Stimulated activated effector memory CD8-positive, alpha-beta T cell treated with anti-CD3 and anti-CD28 coated beads, Interleukin-12 subunit alpha, Interleukin-12 subunit beta, amount 100 ng/mL, for 72 hours (primary cell): ENCODE measurements at regions not wholly inside any gene's neighbourhood (a gene's known extent, or its start where the extent isn't known, plus 50 kb on each side); places are given as distances from the start of the nearest gene placed in this dataset.
A peak's percentile ranks its signal among the peaks of the same experiment; 100 is the strongest.
"Not testable (repeated sequence)": the region's sequence is repeated elsewhere in the genome, so short reads cannot be mapped to it uniquely, and the experiment has no call there.

Experiments used
- ATAC-seq: fragments of 150-1000 bp; cut with Tn5 transposase; 2 replicates; pipeline ENCODE4 v1.10.0; 2021
- DNase-seq, 2 donors: peaks; one replicate each; pipeline ENCODE4 v3.0.0; 2021 to 2022; ENCODE audit warnings: low spot score in 2 of 2
- H3K27ac Mint-ChIP-seq: one replicate; pipeline ENCODE4 v1.8.0; 2022; ENCODE audit warnings: mild to moderate bottlenecking, mixed read lengths
- H3K36me3 Mint-ChIP-seq: one replicate; pipeline ENCODE4 v1.8.0; 2022; ENCODE audit warnings: mild to moderate bottlenecking, mixed read lengths
- H3K4me1 Mint-ChIP-seq: one replicate; pipeline ENCODE4 v1.8.0; 2022; ENCODE audit warnings: mixed read lengths
- H3K4me3 Mint-ChIP-seq: one replicate; pipeline ENCODE4 v1.8.0; 2022; ENCODE audit warnings: mild to moderate bottlenecking, mixed read lengths
- H3K9me3 Mint-ChIP-seq: one replicate; pipeline ENCODE4 v1.8.0; 2022; ENCODE audit warnings: mixed read lengths

DNA sequence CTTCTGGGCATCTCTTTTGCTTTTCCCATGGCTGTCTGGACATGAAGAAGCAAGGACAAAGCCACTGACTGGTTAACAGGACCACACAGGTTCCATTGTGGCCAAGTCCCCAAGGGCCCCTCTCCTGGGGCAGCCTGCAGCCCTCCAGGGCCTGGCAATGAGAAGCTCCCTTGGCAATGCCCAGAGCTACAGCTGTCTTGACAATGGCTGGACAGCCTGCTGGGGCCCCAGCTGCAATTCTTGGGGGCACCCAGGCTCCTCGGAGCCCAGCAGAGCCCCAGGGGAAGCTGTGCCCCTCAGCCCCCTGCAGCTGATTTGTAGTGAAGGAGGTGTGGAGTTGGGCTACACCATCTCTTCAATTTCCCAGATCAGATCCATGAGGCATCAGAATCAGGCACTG is 384.9 kb upstream of the PODXL start:
- Mint-ChIP-seq H3K4me1 (no peaks in the 10 kb centered on the region), H3K4me3 (no peak overlapping the region), H3K36me3 (no peaks in the 10 kb centered on the region), H3K9me3 (peaks cover 2% of the 10 kb centered on the region), H3K27ac (no peak overlapping the region)
- DNase-seq = no peak
- ATAC-seq = no peak

GRCh38 chr7:131940621-131941165 is 384.3 kb upstream of the PODXL start:
- Mint-ChIP-seq H3K36me3 (no peaks in the 10 kb centered on the region), H3K27ac (no peak overlapping the region), H3K4me3 (no peak overlapping the region), H3K4me1 (no peaks in the 10 kb centered on the region), H3K9me3 (peaks cover 2% of the 10 kb centered on the region)
- DNase-seq (no peak), ATAC-seq (no peak)

DNA sequence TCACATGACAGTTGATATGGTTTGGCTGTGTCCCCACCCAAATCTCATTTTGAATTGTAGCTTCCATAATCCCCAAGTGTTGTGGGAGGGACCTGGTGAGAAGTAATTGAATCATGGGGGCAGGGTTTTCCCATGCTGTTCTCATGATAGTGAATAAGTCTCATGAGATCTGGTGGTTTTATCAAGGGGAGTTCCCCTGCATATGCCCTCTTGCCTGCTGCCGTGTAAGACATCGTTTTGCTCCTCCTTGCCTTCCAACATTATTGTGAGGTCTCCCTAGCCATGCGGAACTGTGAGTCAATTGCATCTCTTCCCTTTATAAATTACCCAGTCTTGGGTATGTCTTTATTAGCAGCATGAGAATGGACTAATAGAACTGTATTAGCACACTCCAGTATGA is 382.4 kb upstream of the PODXL start:
- H3K36me3 Mint-ChIP-seq, H3K9me3 Mint-ChIP-seq, DNase-seq, H3K4me1 Mint-ChIP-seq, ATAC-seq, H3K27ac Mint-ChIP-seq, H3K4me3 Mint-ChIP-seq: not testable (repeated sequence)

GRCh38 chr7:131937868-131938267 is 381.4 kb upstream of the PODXL start:
- Mint-ChIP-seq H3K9me3 (peaks cover 2% of the 10 kb centered on the region), H3K4me3 (no peak overlapping the region), H3K36me3 (no peaks in the 10 kb centered on the region), H3K27ac (no peak overlapping the region), H3K4me1 (no peaks in the 10 kb centered on the region)
- DNase-seq (no peak), ATAC-seq (no peak)

- Mint-ChIP-seq H3K36me3 (no peaks in the 10 kb centered on the region), H3K27ac (no peak overlapping the region), H3K9me3 (no peaks in the 10 kb centered on the region), H3K4me3 (no peak overlapping the region), H3K4me1 (no peaks in the 10 kb centered on the region)
- DNase-seq (no peak), ATAC-seq (no peak)
Measured at GRCh38 chr7:131935180-131935579, 378.8 kb upstream of the PODXL start.

GRCh38 chr7:131934452-131934851 is 378.0 kb upstream of the PODXL start:
- no peaks in the 10 kb centered on the region for H3K36me3 Mint-ChIP-seq
- no peaks in the 10 kb centered on the region for H3K9me3 Mint-ChIP-seq
- ATAC-seq = no peak
- no peak overlapping the region for H3K4me3 Mint-ChIP-seq
- no peak for DNase-seq
- no peaks in the 10 kb centered on the region for H3K4me1 Mint-ChIP-seq
- H3K27ac Mint-ChIP-seq = no peak overlapping the region

GRCh38 chr7:131933751-131934289 is 377.4 kb upstream of the PODXL start:
- Mint-ChIP-seq H3K9me3 (no peaks in the 10 kb centered on the region), H3K27ac (no peak overlapping the region), H3K4me3 (no peak overlapping the region), H3K4me1 (no peaks in the 10 kb centered on the region), H3K36me3 (no peaks in the 10 kb centered on the region)
- no peak for DNase-seq
- ATAC-seq = no peak

DNA sequence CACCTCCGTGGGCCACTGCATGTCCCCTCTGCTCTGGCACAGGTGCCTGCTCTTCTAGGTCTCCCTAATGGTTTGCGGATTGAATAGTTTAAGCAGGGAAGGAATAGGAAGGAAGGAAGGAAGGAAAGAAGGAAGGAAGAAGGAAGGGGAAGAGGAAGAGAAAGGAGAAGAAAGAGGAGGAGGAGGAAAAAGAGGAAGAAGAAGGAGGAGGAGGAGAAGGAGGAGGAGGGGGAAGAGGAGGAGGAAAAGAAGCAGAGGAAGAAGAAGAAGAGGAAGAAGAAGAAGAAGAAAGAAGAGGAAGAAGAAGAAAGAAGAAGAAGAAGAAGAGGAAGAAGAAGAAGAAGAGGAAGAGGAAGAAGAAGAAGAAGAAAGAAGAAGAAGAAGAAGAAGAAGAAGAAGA is 376.8 kb upstream of the PODXL start:
- not testable (repeated sequence) for H3K9me3 Mint-ChIP-seq, H3K27ac Mint-ChIP-seq, H3K4me1 Mint-ChIP-seq, ATAC-seq, H3K4me3 Mint-ChIP-seq, H3K36me3 Mint-ChIP-seq, DNase-seq

DNA sequence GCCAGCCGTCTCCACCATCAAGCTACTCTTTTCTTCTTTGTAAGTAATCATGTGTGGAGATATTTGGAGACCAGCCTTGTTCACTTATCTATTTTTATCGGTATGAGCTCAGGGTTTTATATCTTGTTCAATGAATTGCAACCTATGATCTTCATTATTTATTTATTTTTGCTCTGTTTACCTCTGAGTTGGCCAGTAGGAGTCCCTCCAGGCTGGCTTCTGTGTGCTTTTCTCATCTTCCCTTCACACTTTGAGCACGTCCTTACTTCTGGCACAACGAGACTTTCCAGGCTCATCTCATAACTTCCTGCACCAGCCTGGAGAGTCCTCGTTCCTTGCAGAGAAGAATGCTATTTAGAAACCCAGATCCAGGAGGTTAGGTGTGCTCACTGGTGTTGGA is 375.8 kb upstream of the PODXL start:
- H3K9me3 Mint-ChIP-seq = no peaks in the 10 kb centered on the region
- no peaks in the 10 kb centered on the region for H3K36me3 Mint-ChIP-seq
- no peaks in the 10 kb centered on the region for H3K4me1 Mint-ChIP-seq
- H3K4me3 Mint-ChIP-seq = no peak overlapping the region
- no peak overlapping the region for H3K27ac Mint-ChIP-seq
- ATAC-seq = no peak
- no peak for DNase-seq

DNA sequence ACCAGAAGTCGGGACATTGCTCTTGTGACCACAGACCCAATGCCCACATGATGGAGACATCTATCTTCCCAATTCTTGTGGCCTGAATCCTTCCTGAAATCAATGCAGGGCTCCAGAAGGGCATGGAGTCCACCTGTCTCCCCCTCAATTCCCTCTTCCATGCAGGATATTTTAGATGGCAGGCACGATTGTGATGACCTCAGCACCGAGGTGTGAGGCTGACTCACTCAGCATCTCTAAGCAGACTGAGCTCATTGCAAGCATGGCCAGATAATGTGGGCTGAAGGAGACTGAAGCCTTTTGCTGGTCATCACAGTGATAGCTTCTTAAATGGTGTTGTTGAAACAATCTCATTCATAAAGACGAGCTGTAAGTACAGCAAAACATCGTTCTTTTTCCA is 374.9 kb upstream of the PODXL start:
- no peaks in the 10 kb centered on the region for H3K4me1 Mint-ChIP-seq
- no peak overlapping the region for H3K27ac Mint-ChIP-seq
- H3K9me3 Mint-ChIP-seq = no peaks in the 10 kb centered on the region
- no peak overlapping the region for H3K4me3 Mint-ChIP-seq
- ATAC-seq (no peak), DNase-seq (no peak)
- H3K36me3 Mint-ChIP-seq = no peaks in the 10 kb centered on the region

DNA sequence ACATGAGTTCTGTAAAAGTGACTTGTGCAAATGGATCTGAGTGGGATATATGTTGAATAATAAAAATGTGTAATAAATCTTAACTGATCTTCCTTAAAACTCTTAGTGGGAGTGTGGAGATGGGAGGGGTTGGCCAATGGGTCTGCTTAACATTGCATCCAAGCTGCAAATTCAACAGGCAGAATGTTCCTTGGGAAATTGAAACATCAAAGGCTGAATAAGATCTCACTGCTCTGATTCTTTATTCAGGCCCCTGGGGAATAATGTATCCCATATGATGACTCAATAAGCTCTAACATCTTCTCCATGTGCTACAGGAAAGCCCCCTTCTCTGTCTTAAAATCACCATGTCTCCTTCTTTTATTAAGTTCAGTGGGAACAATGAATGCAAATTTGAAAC is 373.2 kb upstream of the PODXL start:
- H3K27ac Mint-ChIP-seq = no peak overlapping the region
- no peaks in the 10 kb centered on the region for H3K9me3 Mint-ChIP-seq
- H3K4me3 Mint-ChIP-seq = no peak overlapping the region
- ATAC-seq (no peak), DNase-seq (no peak)
- no peaks in the 10 kb centered on the region for H3K36me3 Mint-ChIP-seq
- no peaks in the 10 kb centered on the region for H3K4me1 Mint-ChIP-seq

DNA sequence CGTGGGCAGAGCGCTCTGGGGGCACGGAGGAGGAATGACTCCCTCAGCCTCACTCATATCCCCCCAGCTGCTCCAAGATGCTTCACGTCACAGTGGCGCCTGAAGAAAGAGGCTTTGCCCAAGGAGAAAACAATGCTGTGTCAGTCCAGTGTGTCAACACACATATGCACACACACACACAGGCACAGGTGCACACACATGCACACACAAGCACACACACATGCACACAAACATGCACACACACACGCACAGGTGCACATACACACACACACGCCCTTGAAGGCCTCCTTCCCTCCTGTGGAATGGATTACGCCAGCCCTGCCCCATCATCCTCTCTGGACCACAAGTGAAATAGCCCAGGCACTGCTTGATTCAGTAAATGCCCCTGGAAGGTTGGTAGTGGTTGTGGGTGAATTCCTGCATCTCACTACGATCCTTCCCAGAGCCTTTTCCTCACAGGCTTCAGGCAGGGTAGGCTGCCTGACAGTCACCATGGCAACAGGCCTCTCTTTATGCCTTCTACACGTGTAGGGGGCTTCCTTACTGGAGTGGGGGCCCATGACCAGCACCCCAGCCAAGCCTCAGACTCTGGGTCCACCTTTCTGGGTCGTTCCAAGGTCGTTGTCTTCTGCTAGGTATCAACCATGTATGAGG is 371.5 kb upstream of the PODXL start:
- no peaks in the 10 kb centered on the region for H3K4me1 Mint-ChIP-seq
- no peak overlapping the region for H3K4me3 Mint-ChIP-seq
- no peaks in the 10 kb centered on the region for H3K36me3 Mint-ChIP-seq
- peak; percentile 12 for ATAC-seq
- H3K27ac Mint-ChIP-seq = no peak overlapping the region
- no peak for DNase-seq
- no peaks in the 10 kb centered on the region for H3K9me3 Mint-ChIP-seq

GRCh38 chr7:131925636-131926035 is 369.2 kb upstream of the PODXL start:
- no peaks in the 10 kb centered on the region for H3K9me3 Mint-ChIP-seq
- no peaks in the 10 kb centered on the region for H3K4me1 Mint-ChIP-seq
- no peak overlapping the region for H3K4me3 Mint-ChIP-seq
- H3K36me3 Mint-ChIP-seq = no peaks in the 10 kb centered on the region
- ATAC-seq (no peak), DNase-seq (no peak)
- no peak overlapping the region for H3K27ac Mint-ChIP-seq

DNA sequence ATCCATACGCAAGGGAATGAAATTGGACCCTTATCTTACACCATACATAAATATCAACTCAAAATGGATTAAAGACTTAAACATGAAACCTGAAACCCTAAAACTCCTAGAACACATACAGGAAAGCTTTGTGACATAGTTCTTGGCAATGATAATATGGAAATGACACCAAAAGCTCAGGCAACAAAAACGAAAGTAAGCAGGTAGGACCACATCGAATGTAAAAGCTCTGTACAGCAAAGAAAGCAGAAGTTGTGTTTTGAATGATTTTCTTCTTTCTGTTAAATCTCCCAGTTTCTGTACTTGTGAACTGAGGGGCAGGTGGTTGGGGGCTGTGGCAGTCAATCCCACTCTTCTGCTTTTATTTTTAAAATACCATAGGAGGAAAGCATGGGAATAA is 368.4 kb upstream of the PODXL start:
- Mint-ChIP-seq H3K4me3 (no peak overlapping the region), H3K27ac (no peak overlapping the region), H3K36me3 (no peaks in the 10 kb centered on the region), H3K4me1 (no peaks in the 10 kb centered on the region), H3K9me3 (no peaks in the 10 kb centered on the region)
- DNase-seq (no peak), ATAC-seq (no peak)

GRCh38 chr7:131922948-131923347 is 366.5 kb upstream of the PODXL start:
- not testable (repeated sequence) for H3K4me1 Mint-ChIP-seq, H3K36me3 Mint-ChIP-seq, H3K27ac Mint-ChIP-seq, ATAC-seq, DNase-seq, H3K9me3 Mint-ChIP-seq, H3K4me3 Mint-ChIP-seq

GRCh38 chr7:131921016-131921415 is 364.6 kb upstream of the PODXL start:
- ATAC-seq (no peak), DNase-seq (no peak)
- no peaks in the 10 kb centered on the region for H3K4me1 Mint-ChIP-seq
- no peaks in the 10 kb centered on the region for H3K36me3 Mint-ChIP-seq
- H3K9me3 Mint-ChIP-seq = no peaks in the 10 kb centered on the region
- no peak overlapping the region for H3K27ac Mint-ChIP-seq
- no peak overlapping the region for H3K4me3 Mint-ChIP-seq
